WTC11 (cell line): ENCODE measurements at regions not wholly inside any gene's neighbourhood (a gene's known extent, or its start where the extent isn't known, plus 50 kb on each side); places are given as distances from the start of the nearest gene placed in this dataset.

Source experiments
- ATAC-seq: fragments of 200-7000 bp; cut with Tn5 transposase; 2 replicates; pipeline ENCODE4 v1.10.0; 2021; ENCODE audit warnings: mild to moderate bottlenecking, moderate library complexity
- CTCF ChIA-PET: fragments of 300-600 bp; sonication (Branson Sonifier 250); formaldehyde crosslinking; loops from one replicate; lab custom pipeline; 2021; ENCODE audit warnings: antibody characterized with exemption; lab: Charles Lee
- POLR2A ChIA-PET: fragments of 350-600 bp; sonication (Branson Sonifier 250); formaldehyde crosslinking; loops from one replicate; lab custom pipeline; 2021; ENCODE audit warnings: antibody characterized with exemption; lab: Charles Lee
- DNase-seq: peaks from one replicate; pipeline ENCODE4 v3.0.0; 2021; ENCODE audit warnings: low spot score
- H3K27ac Mint-ChIP-seq: 2 replicates; pipeline ENCODE4 v1.8.0; 2021; ENCODE audit warnings: mixed read lengths
- H3K27me3 Mint-ChIP-seq: 2 replicates; pipeline ENCODE4 v1.8.0; 2021; ENCODE audit warnings: low read depth, mild to moderate bottlenecking, moderate library complexity, mixed read lengths
- H3K36me3 Mint-ChIP-seq: 2 replicates; pipeline ENCODE4 v1.8.0; 2021; ENCODE audit warnings: mixed read lengths
- H3K4me1 Mint-ChIP-seq: 2 replicates; pipeline ENCODE4 v1.8.0; 2022; ENCODE audit warnings: mixed read lengths
- H3K4me3 Mint-ChIP-seq: 2 replicates; pipeline ENCODE4 v1.8.0; 2021; ENCODE audit warnings: mild to moderate bottlenecking, moderate library complexity, mixed read lengths
- H3K9me3 Mint-ChIP-seq: 2 replicates; pipeline ENCODE4 v1.8.0; 2021; ENCODE audit warnings: mixed read lengths
- ATF2 ChIP-seq: sonication (generic); formaldehyde crosslinking; IDR thresholded peaks from 2 replicates; pipeline ENCODE4 v1.8.1; 2022; ENCODE audit warnings: low read depth, missing genetic modification reagents, borderline replicate concordance
- CTCF ChIP-seq: fragments of 200-600 bp; IDR thresholded peaks from 2 replicates; pipeline ENCODE4 v1.8.0; 2022; ENCODE audit warnings: antibody characterized with exemption
- E2F4 ChIP-seq: sonication (generic); formaldehyde crosslinking; IDR thresholded peaks from 2 replicates; pipeline ENCODE4 v1.8.1; 2022; ENCODE audit warnings: low read depth, mild to moderate bottlenecking, moderate library complexity, missing genetic modification reagents, borderline replicate concordance
- ELF4 ChIP-seq: sonication (generic); formaldehyde crosslinking; IDR thresholded peaks from 2 replicates; pipeline ENCODE4 v1.8.1; 2022; ENCODE audit warnings: low read depth, mild to moderate bottlenecking, moderate library complexity, missing genetic modification reagents
- ERG ChIP-seq: fragments of 250-450 bp; sonication (Bioruptor Pico); IDR thresholded peaks from 2 replicates; pipeline ENCODE4 v1.8.0; 2021; ENCODE audit warnings: mild to moderate bottlenecking
- GABPB1 ChIP-seq: sonication (generic); formaldehyde crosslinking; IDR thresholded peaks from 2 replicates; pipeline ENCODE4 v1.8.1; 2023; ENCODE audit warnings: mild to moderate bottlenecking, missing genetic modification reagents
- HMGA2 ChIP-seq: fragments of 250-450 bp; sonication (Bioruptor Pico); IDR thresholded peaks from 2 replicates; pipeline ENCODE4 v1.4.0; 2021; ENCODE audit warnings: mild to moderate bottlenecking, moderate library complexity
- NR2C2 ChIP-seq: sonication (generic); formaldehyde crosslinking; IDR thresholded peaks from 2 replicates; pipeline ENCODE4 v1.8.0; 2022; ENCODE audit warnings: mild to moderate bottlenecking, missing genetic modification reagents
- SMAD4 ChIP-seq: sonication (generic); formaldehyde crosslinking; IDR thresholded peaks from 2 replicates; pipeline ENCODE4 v1.8.0; 2022; ENCODE audit warnings: mild to moderate bottlenecking, missing genetic modification reagents
- TP53 ChIP-seq: sonication (generic); formaldehyde crosslinking; IDR thresholded peaks from 2 replicates; pipeline ENCODE4 v1.8.1; 2023; ENCODE audit warnings: mild to moderate bottlenecking, missing genetic modification reagents
- ZBTB43 ChIP-seq: sonication (generic); formaldehyde crosslinking; IDR thresholded peaks from 2 replicates; pipeline ENCODE4 v1.8.1; 2023; ENCODE audit warnings: mild to moderate bottlenecking, missing genetic modification reagents
- ZNF121 ChIP-seq: sonication (generic); formaldehyde crosslinking; IDR thresholded peaks from 2 replicates; pipeline ENCODE4 v1.8.0; 2023; ENCODE audit warnings: missing genetic modification reagents
- ZNF219 ChIP-seq: sonication (generic); formaldehyde crosslinking; IDR thresholded peaks from 2 replicates; pipeline ENCODE4 v1.8.0; 2023; ENCODE audit warnings: missing genetic modification reagents, mild to moderate bottlenecking, borderline replicate concordance
- ZNF232 ChIP-seq: sonication (generic); formaldehyde crosslinking; IDR thresholded peaks from 2 replicates; pipeline ENCODE4 v1.8.0; 2022; ENCODE audit warnings: mild to moderate bottlenecking, missing genetic modification reagents
- ZNF263 ChIP-seq: sonication (generic); formaldehyde crosslinking; IDR thresholded peaks from 2 replicates; pipeline ENCODE4 v1.8.1; 2022; ENCODE audit warnings: low read depth, mild to moderate bottlenecking, moderate library complexity, missing genetic modification reagents
- ZNF317 ChIP-seq: sonication (generic); formaldehyde crosslinking; IDR thresholded peaks from 2 replicates; pipeline ENCODE4 v1.8.1; 2023; ENCODE audit warnings: low read depth, mild to moderate bottlenecking, moderate library complexity, missing genetic modification reagents, borderline replicate concordance
- TF ChIP-seq, protein P1 (sequence below): sonication (generic); formaldehyde crosslinking; IDR thresholded peaks from 2 replicates; pipeline ENCODE4 v1.8.0; 2023; ENCODE audit warnings: mild to moderate bottlenecking, missing genetic modification reagents

- no peak for TF ChIP-seq ZNF263 (CRISPR knock-in tag)
Measured at GRCh38 chr5:26641492-26641891, 396.9 kb downstream of the CDH9 start (continued).

- no peaks in the 10 kb centered on the region for H3K27me3 Mint-ChIP-seq
- ATAC-seq, result no peak
- TF ChIP-seq ZNF317 (no peak), ELF4 (CRISPR knock-in tag) (no peak), ZBTB43 (CRISPR knock-in tag) (no peak)
- CTCF ChIA-PET, result no interaction called here
- POLR2A ChIA-PET, result no interaction called here
- no peak overlapping the region for H3K27ac Mint-ChIP-seq
- no peaks in the 10 kb centered on the region for H3K4me1 Mint-ChIP-seq
- DNase-seq, result no peak
- H3K36me3 Mint-ChIP-seq, result no peaks in the 10 kb centered on the region
- H3K4me3 Mint-ChIP-seq, result no peak overlapping the region
- H3K9me3 Mint-ChIP-seq, result peaks cover 6% of the 10 kb centered on the region; the same call in 1 of the 2 replicates
Measured at GRCh38 chr5:26625099-26625498, 413.3 kb downstream of the CDH9 start.

DNA sequence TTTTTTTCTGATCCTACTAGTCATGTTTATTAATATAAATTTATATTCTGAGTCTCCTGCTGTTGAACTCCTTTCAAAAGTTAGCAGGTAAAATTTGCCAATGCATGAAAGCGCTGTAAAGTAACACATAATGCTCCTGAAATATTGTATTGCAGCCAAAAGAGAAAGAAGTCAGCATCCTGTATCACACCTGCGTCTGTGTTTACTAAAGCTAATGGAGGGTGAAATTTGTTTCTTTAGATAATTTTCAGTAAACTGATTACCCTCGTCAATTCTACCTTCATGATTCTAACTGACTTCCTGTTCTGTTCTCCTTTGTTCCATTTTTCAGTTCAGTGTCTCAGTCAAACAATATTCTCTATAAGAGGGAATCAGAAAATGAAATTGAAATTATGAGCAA, 415.4 kb downstream of the CDH9 start:
- POLR2A ChIA-PET, result no interaction called here
- Mint-ChIP-seq H3K4me3 (no peak overlapping the region), H3K27me3 (no peaks in the 10 kb centered on the region), H3K36me3 (no peaks in the 10 kb centered on the region), H3K9me3 (peaks cover 6% of the 10 kb centered on the region; the same call in 1 of the 2 replicates), H3K4me1 (no peaks in the 10 kb centered on the region)
- ATAC-seq, result no peak
- no peak for DNase-seq
- CTCF ChIA-PET, result no interaction called here
- TF ChIP-seq E2F4 (CRISPR knock-in tag), result no peak
- TF ChIP-seq ERG (CRISPR knock-in tag), result no peak
- no peak for TF ChIP-seq ZNF232
- TF ChIP-seq, all 79 proteins: peak for 0
- H3K27ac Mint-ChIP-seq, result no peak overlapping the region

GRCh38 chr5:26610577-26610976, 427.8 kb downstream of the CDH9 start:
- H3K9me3 Mint-ChIP-seq, result peaks cover 18% of the 10 kb centered on the region
- ChIA-PET CTCF (no interaction called here), POLR2A (no interaction called here)
- H3K27me3 Mint-ChIP-seq, result no peaks in the 10 kb centered on the region
- peaks cover 3% of the 10 kb centered on the region; the same call in 1 of the 2 replicates for H3K36me3 Mint-ChIP-seq
- H3K27ac Mint-ChIP-seq, result no peak overlapping the region
- DNase-seq (no peak), ATAC-seq (no peak)
- 0 out of 2 replicates have a peak, but pooled peaks cover 3% of the 10 kb centered on the region for H3K4me1 Mint-ChIP-seq
- H3K4me3 Mint-ChIP-seq, result no peak overlapping the region
- no peak for TF ChIP-seq ERG (CRISPR knock-in tag)
- no peak for TF ChIP-seq CTCF
- TF ChIP-seq GABPB1 (CRISPR knock-in tag), result no peak
- TF ChIP-seq, protein P1, sequence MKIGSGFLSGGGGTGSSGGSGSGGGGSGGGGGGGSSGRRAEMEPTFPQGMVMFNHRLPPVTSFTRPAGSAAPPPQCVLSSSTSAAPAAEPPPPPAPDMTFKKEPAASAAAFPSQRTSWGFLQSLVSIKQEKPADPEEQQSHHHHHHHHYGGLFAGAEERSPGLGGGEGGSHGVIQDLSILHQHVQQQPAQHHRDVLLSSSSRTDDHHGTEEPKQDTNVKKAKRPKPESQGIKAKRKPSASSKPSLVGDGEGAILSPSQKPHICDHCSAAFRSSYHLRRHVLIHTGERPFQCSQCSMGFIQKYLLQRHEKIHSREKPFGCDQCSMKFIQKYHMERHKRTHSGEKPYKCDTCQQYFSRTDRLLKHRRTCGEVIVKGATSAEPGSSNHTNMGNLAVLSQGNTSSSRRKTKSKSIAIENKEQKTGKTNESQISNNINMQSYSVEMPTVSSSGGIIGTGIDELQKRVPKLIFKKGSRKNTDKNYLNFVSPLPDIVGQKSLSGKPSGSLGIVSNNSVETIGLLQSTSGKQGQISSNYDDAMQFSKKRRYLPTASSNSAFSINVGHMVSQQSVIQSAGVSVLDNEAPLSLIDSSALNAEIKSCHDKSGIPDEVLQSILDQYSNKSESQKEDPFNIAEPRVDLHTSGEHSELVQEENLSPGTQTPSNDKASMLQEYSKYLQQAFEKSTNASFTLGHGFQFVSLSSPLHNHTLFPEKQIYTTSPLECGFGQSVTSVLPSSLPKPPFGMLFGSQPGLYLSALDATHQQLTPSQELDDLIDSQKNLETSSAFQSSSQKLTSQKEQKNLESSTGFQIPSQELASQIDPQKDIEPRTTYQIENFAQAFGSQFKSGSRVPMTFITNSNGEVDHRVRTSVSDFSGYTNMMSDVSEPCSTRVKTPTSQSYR (CRISPR knock-in tag), result no peak
- TF ChIP-seq ZNF219 (CRISPR knock-in tag), result no peak
- TF ChIP-seq TP53, result no peak
- TF ChIP-seq HMGA2, result no peak
- no peak for TF ChIP-seq E2F4 (CRISPR knock-in tag)
- no peak for TF ChIP-seq ZNF121 (CRISPR knock-in tag)
- TF ChIP-seq SMAD4 (CRISPR knock-in tag), result no peak
- no peak for TF ChIP-seq NR2C2
- TF ChIP-seq ATF2 (CRISPR knock-in tag), result no peak
- no peak for TF ChIP-seq ELF4 (CRISPR knock-in tag)
